Vagina (tissue), 2 donors: ENCODE measurements at regions not wholly inside any gene's neighbourhood (a gene's known extent, or its start where the extent isn't known, plus 50 kb on each side); places are given as distances from the start of the nearest gene placed in this dataset.

Experiments used
- POLR2A ChIP-seq, 2 donors: fragments of 450-650 bp; IDR thresholded peaks; one replicate each; pipeline ENCODE4 v1.6.1; 2017; ENCODE audit warnings: antibody characterized with exemption in 2 of 2, mild to moderate bottlenecking in 2 of 2, moderate library complexity in 2 of 2
- POLR2AphosphoS5 ChIP-seq, 2 donors: sonication (generic); formaldehyde crosslinking; IDR thresholded peaks; one replicate each; pipeline ENCODE4 v1.9.0; 2017; ENCODE audit warnings: antibody characterized with exemption in 2 of 2, mild to moderate bottlenecking in 2 of 2, low read depth in 1 of 2; ENCODE audit not compliant: insufficient read depth in 1 of 2
- TF ChIP-seq, protein P1 (sequence below), 3 experiments: fragments of 450-650 bp in 2 of 3; fragments of 200-600 bp in 1 of 3; sonication (generic) in 1 of 3; IDR thresholded peaks; one replicate each; pipeline ENCODE4 v1.5.1; 2017 to 2019; ENCODE audit warnings: antibody characterized with exemption in 3 of 3, mild to moderate bottlenecking in 2 of 3, moderate library complexity in 2 of 3

- no peak for TF ChIP-seq POLR2A (IDR thresholded peaks at IDR 0.05)
- TF ChIP-seq, protein P1, sequence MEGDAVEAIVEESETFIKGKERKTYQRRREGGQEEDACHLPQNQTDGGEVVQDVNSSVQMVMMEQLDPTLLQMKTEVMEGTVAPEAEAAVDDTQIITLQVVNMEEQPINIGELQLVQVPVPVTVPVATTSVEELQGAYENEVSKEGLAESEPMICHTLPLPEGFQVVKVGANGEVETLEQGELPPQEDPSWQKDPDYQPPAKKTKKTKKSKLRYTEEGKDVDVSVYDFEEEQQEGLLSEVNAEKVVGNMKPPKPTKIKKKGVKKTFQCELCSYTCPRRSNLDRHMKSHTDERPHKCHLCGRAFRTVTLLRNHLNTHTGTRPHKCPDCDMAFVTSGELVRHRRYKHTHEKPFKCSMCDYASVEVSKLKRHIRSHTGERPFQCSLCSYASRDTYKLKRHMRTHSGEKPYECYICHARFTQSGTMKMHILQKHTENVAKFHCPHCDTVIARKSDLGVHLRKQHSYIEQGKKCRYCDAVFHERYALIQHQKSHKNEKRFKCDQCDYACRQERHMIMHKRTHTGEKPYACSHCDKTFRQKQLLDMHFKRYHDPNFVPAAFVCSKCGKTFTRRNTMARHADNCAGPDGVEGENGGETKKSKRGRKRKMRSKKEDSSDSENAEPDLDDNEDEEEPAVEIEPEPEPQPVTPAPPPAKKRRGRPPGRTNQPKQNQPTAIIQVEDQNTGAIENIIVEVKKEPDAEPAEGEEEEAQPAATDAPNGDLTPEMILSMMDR (IDR thresholded peaks at IDR 0.05), result no peak
- TF ChIP-seq POLR2AphosphoS5 (IDR thresholded peaks at IDR 0.05; ENCODE audit: insufficient read depth in 1 of 2, low read depth in 1 of 2), result no peak
Observed at GRCh38 chr12:13270817-13271216, 74.3 kb downstream of the EMP1 start.
